Pancreas (tissue), 10 donors: ENCODE measurements at regions not wholly inside any gene's neighbourhood (a gene's known extent, or its start where the extent isn't known, plus 50 kb on each side); places are given as distances from the start of the nearest gene placed in this dataset.

Source experiments
- ATAC-seq, 4 donors: fragments of 200-7000 bp; cut with Tn5 transposase; one replicate each; pipeline versions ENCODE4 v1.8.0 to v1.9.1; 2020; ENCODE audit warnings: mild to moderate bottlenecking in 4 of 4, moderate library complexity in 4 of 4
- DNase-seq, 6 donors: peaks; one replicate each; pipeline ENCODE4 v3.0.0-alpha.2; 2020
- FAIRE-seq: peaks from 2 replicates; lab custom pipeline; 2012; peaks lifted over from hg19 to GRCh38; lab: Jason Lieb, UNC
- H3K27ac ChIP-seq, 4 donors: fragments of 200-600 bp; sonication (generic); 1 replicate in 3 of 4; 2 replicates in 1 of 4; pipeline versions ENCODE4 v1.5.0 to v1.8.0; 2020
- H3K27me3 ChIP-seq, 4 donors: fragments of 200-600 bp; one replicate each; pipeline ENCODE4 v1.8.0; 2021
- H3K36me3 ChIP-seq, 3 donors: fragments of 200-600 bp; sonication (generic) in 1 of 3; one replicate each; pipeline versions ENCODE4 v1.5.0 to v1.8.0; 2020 to 2021
- H3K4me1 ChIP-seq, 3 donors: fragments of 200-600 bp; one replicate each; pipeline ENCODE4 v1.8.0; 2021
- H3K4me3 ChIP-seq, 4 donors: fragments of 200-600 bp; sonication (generic) in 2 of 4; one replicate each; pipeline versions ENCODE4 v1.5.0 to v1.8.0; 2020 to 2021
- H3K9me3 ChIP-seq, 4 donors: fragments of 200-600 bp; one replicate each; pipeline ENCODE4 v1.8.0; 2021
- CTCF ChIP-seq, 4 donors: fragments of 200-600 bp; sonication (generic) in 3 of 4; IDR thresholded peaks; one replicate each; pipeline versions ENCODE4 v1.5.0 to v1.8.0; 2021; ENCODE audit warnings: antibody characterized with exemption in 4 of 4
- WGBS, 2 donors: extraction: QIAGEN DNeasy Blood & Tissue Kit; methylation state at CpG; one replicate each; pipeline ENCODE4 v1.1.7; 2013; 5-methylcytosine and 5-hydroxymethylcytosine counted together
- intact Hi-C, 3 donors: fragments of 100-400 bp; cut with DNase I; formaldehyde crosslinking; loops; one replicate each; pipeline versions ENCODE4 v1.11.1 to v1.14.2; 2022
- donor health status: healthy with polysubstance abuse.
- donor health status: DM: no; HTN: no; CAD: no; lungs with moderate emphysema.
- donor health status: DM: no; HTN: no; CAD: no.
- donor health status: control.
- donor health status: control.
- donor health status: Bipolar disorder and iron deficiency.
- donor health status: DM: yes; HTN: yes; CAD: no.
- donor health status: DM: no; HTN: no; CAD: no.
- donor health status: DM: no; HTN: no; CAD: no.
- donor health status: DM: yes; HTN: yes; CAD: no.

- WGBS, 2 donors, result 32 to 52% methylated on average over 4 of the region's 4 CpGs
- FAIRE-seq (no peak), DNase-seq (no peak)
Measured at GRCh38 chr13:103965506-103966243, 899.5 kb upstream of the SLC10A2 start.

DNA sequence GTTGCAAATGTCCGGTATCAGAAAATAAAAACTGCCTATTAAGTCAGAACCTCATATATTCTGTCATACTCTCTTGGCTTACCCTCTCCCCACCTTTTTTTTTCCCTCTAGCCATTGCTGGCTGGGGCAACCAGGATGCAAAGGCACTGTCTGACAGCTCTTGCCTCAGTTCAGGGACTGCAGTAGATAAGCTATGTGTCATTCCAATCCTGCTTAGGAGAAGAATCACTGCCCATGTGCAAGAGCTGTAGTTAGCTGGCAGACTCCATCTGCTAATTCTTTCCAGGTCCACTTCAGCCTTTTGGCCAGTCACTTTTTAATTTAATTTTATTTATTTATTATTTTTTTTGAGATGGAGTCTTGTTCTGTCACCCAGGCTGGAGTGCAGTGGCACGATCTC lies 895.6 kb upstream of the SLC10A2 start:
- Histone ChIP-seq H3K27ac (no peak overlapping the region), H3K27me3 (no peaks in the 10 kb centered on the region), H3K36me3 (no peaks in the 10 kb centered on the region), H3K4me1 (no peaks in the 10 kb centered on the region), H3K4me3 (no peak overlapping the region), H3K9me3 (no peaks in the 10 kb centered on the region)
- WGBS, 2 donors, result 89 to 94% methylated on average over 2 of the region's 2 CpGs
- intact Hi-C loops, result no loop called here
- TF ChIP-seq CTCF (IDR thresholded peaks at IDR 0.05), result no peak
- ATAC-seq (no peak), FAIRE-seq (no peak), DNase-seq (no peak)

More at GRCh38 chr13:103965506-103966243, 899.5 kb upstream of the SLC10A2 start:
- no peaks in the 10 kb centered on the region for H3K4me1 ChIP-seq
- H3K27ac ChIP-seq, result no peak overlapping the region
- no peaks in the 10 kb centered on the region for H3K27me3 ChIP-seq
- intact Hi-C loops, result no loop called here
- H3K36me3 ChIP-seq, result no peaks in the 10 kb centered on the region
- ATAC-seq, result no peak
- TF ChIP-seq CTCF (IDR thresholded peaks at IDR 0.05), result no peak
- H3K4me3 ChIP-seq, result no peak overlapping the region
- no peaks in the 10 kb centered on the region for H3K9me3 ChIP-seq

- no peak for ATAC-seq
- H3K36me3 ChIP-seq, result no peaks in the 10 kb centered on the region
- H3K4me1 ChIP-seq, result no peaks in the 10 kb centered on the region
- no peak overlapping the region for H3K4me3 ChIP-seq
- no peaks in the 10 kb centered on the region for H3K27me3 ChIP-seq
- no peak for TF ChIP-seq CTCF (IDR thresholded peaks at IDR 0.05)
- H3K27ac ChIP-seq, result no peak overlapping the region
- intact Hi-C loops, result no loop called here
- no peaks in the 10 kb centered on the region for H3K9me3 ChIP-seq
- FAIRE-seq, result no peak
- DNase-seq, result no peak
Measured at GRCh38 chr13:103961129-103961528, 894.9 kb upstream of the SLC10A2 start.

GRCh38 chr13:103960001-103960400 lies 893.8 kb upstream of the SLC10A2 start:
- TF ChIP-seq CTCF (IDR thresholded peaks at IDR 0.05), result no peak
- H3K27ac ChIP-seq, result no peak overlapping the region

GRCh38 chr13:103958691-103959090 lies 892.5 kb upstream of the SLC10A2 start:
- Histone ChIP-seq H3K4me1 (no peaks in the 10 kb centered on the region), H3K27ac (no peak overlapping the region), H3K4me3 (no peak overlapping the region), H3K9me3 (no peaks in the 10 kb centered on the region), H3K36me3 (no peaks in the 10 kb centered on the region), H3K27me3 (no peaks in the 10 kb centered on the region)
- FAIRE-seq, result no peak
- intact Hi-C loops, result no loop called here
- WGBS, 2 donors, result 44 to 45% methylated on average over 2 of the region's 2 CpGs
- DNase-seq, result no peak
- ATAC-seq, result no peak
- no peak for TF ChIP-seq CTCF (IDR thresholded peaks at IDR 0.05)

More at GRCh38 chr13:103960001-103960400, 893.8 kb upstream of the SLC10A2 start:
- Histone ChIP-seq H3K4me1 (no peaks in the 10 kb centered on the region), H3K9me3 (no peaks in the 10 kb centered on the region), H3K27me3 (no peaks in the 10 kb centered on the region), H3K36me3 (no peaks in the 10 kb centered on the region), H3K4me3 (no peak overlapping the region)
- DNase-seq (no peak), ATAC-seq (no peak), FAIRE-seq (no peak)
- intact Hi-C loops, result no loop called here
